NCI-H2107 treated with DMSO at 0.1 percent for 48 hours (cell line): ENCODE measurements at regions not wholly inside any gene's neighbourhood (a gene's known extent, or its start where the extent isn't known, plus 50 kb on each side); places are given as distances from the start of the nearest gene placed in this dataset.
"Not testable (repeated sequence)": the region's sequence is repeated elsewhere in the genome, so short reads cannot be mapped to it uniquely, and the experiment has no call there.

Experiments
- DNase-seq: peaks from one replicate; lab custom pipeline; 2025; ENCODE audit not compliant: unreplicated experiment; lab: John Stamatoyannopoulos, UW

GRCh38 chr12:88726806-88727720 is 146.8 kb upstream of the KITLG start:
- no peak for DNase-seq

DNA sequence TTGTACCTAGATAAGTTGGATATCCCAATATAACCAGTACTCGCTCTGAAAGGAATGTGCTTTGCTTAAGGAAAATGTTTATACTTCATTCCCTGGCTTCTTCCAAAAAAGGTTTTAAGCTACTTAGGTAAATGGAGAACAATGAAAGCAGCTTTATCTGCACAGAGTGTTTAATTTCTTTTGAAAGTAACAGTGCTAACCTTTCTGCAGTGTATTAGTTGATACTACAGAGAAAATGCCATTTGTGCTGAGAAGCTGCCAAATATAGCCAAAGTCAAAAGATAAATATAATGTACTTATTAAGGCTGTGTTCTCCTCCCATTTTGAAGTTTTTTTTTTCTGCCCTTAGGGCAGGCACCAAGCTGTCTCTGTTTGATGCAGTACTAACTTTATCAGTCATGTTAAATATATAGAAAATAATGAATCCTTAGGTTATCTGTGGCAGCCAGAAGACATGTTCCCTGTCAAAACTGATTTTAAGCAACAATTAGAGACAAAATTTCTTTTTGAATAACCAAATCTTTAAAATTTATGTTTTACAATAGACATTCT is 145.4 kb upstream of the KITLG start:
- no peak for DNase-seq

- DNase-seq = no peak
These were observed 142.9 kb upstream of the KITLG start for GRCh38 chr12:88723219-88723618.

- DNase-seq = no peak
These were observed 140.7 kb upstream of the KITLG start for GRCh38 chr12:88720785-88721650.

DNA sequence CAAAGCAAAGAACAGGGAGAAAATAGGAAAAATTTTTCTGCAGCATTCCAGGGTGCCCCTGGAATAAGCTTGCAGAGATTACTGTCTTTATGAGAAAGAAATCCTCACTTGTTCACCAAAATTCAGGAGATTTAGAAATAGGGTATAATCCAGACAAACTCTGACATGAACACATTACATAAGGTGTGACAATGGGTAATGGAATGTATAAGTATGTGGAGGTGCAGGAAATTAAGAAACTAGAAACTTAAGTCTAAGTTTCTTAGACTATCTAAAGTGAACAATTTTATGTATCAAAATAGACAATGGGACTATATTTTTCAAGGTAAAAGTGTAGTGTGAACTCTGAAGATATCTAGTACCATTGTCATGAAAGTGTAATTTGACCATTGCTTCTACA is 140.0 kb upstream of the KITLG start:
- DNase-seq = no peak

DNA sequence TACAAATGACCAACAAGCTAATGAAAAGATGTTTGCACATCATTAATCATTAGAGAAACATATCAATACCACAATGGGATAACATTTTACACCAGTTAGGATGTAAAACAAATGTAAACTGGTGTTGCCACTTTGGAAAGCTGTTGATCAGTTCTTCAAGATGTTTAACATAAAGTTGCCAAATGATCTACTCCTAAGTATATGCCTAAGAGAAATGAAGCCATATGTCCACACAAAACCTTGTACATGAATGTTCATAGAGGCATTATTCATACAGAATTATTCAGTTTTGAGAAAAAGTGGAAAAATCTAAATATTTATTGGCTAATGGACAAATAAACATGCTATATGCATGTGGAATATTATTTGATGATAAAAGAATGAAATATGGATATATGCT is 136.9 kb upstream of the KITLG start:
- DNase-seq = no peak

DNA sequence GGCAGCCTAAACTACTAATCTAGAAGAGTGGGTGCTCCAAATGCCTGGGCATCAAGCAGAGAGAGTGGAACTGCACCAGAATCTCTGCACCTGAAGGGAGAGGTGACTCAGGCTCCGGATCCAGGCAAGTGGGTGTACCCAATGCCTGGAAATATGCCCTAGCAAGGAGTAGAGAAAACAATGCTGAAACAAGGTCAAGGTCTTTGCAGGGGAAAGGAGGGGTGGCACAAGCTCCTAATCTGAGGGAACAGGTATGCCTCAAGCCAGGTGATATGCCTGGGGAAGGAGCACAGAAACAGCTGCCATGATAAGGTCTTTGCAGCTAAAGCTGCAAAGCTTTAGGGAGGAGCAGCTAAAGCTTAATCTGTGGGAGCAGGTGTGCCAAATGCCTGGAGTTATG is 136.0 kb upstream of the KITLG start:
- DNase-seq = no peak

DNA sequence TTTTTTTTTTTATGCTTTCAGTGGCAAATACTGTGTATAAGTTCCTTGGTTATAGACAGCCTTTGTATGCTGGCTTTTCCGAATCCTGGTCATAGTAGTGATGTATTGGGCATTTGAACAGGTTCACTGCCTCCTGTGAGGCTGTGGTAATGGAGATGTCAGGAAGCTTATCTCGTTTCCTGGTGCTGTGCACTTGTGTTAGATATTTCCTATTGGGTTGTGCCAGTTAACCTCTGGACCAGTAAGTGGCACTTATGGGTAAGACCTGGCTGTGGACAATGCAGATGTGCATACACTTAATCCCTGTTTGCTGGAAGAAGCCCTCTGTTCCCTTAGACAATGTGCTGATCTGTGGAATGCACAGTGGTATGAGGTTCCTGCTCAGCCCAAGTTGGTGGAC is 135.4 kb upstream of the KITLG start:
- DNase-seq = no peak

- not testable (repeated sequence) for DNase-seq
These were observed 134.1 kb upstream of the KITLG start for GRCh38 chr12:88714263-88714882.

- DNase-seq = no peak
These were observed 127.5 kb upstream of the KITLG start for GRCh38 chr12:88707800-88708199.

- DNase-seq = no peak
These were observed 126.0 kb upstream of the KITLG start for GRCh38 chr12:88706286-88706685.

- no peak for DNase-seq
These were observed 123.5 kb upstream of the KITLG start for GRCh38 chr12:88703790-88704189.

GRCh38 chr12:88698471-88698870 is 118.2 kb upstream of the KITLG start:
- no peak for DNase-seq

GRCh38 chr12:88693837-88694445 is 113.7 kb upstream of the KITLG start:
- DNase-seq = no peak

- DNase-seq = no peak
These were observed 111.5 kb upstream of the KITLG start for GRCh38 chr12:88691811-88692210.

- DNase-seq = peak; percentile 61
These were observed 104.3 kb upstream of the KITLG start for GRCh38 chr12:88684610-88685009.

DNA sequence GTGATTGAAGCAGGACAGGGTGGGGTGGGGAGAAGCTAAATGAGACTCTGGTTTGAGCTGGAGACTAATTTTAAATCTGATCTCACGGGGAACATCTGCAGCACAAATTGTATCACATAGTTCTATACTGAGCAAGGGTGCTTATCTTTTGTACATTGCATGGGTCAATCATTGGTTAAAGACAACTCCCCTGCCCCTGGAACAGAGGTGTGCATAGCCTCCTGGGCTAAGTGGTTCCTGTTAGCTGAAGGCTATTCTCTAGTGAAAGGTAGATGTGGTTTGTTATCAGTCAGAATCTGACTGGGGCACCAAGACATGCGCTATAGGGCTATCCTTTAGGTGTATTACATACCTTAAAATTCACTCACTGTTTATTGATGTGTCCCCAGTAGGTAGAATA is 103.9 kb upstream of the KITLG start:
- DNase-seq = no peak

- no peak for DNase-seq
These were observed 103.4 kb upstream of the KITLG start for GRCh38 chr12:88683628-88684027.

DNA sequence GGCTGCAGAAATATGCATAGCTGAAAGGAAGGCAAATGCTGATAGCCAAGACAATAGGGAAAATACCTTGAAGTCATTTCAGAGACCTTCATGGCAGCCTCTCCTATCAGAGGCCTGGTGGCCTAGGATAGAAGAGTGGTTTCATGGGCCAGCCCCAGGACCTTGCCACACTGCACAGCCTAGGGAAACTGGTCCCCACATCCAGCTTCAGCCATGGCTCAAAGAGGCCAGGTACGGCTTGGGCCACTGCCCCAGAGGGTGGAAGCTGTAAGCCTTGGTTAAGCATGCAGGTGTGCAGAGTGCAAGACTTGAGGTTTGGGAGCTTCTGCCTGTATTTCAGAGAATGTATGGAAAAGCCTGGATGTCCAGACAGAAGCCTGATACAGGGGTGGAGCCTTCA is 101.0 kb upstream of the KITLG start:
- no peak for DNase-seq

- DNase-seq = no peak
These were observed 97.2 kb upstream of the KITLG start for GRCh38 chr12:88677464-88677863.

GRCh38 chr12:88667615-88668014 is 87.3 kb upstream of the KITLG start:
- DNase-seq = not testable (repeated sequence)
